ENCODE measurements at regions not wholly inside any gene's neighbourhood (a gene's known extent, or its start where the extent isn't known, plus 50 kb on each side); places are given as distances from the start of the nearest gene placed in this dataset.

GRCh38 chr7:117960351-117960750, 87.1 kb upstream of the CTTNBP2 start:
- Histone ChIP-seq H3K9me3 (ENCODE audit: control insufficient read depth in 4 of 4, low read length in 3 of 4) (no peaks in the 10 kb centered on the region), H3K4me3 (ENCODE audit: low read depth in 1 of 3, low read length in 3 of 3) (no peak overlapping the region), H3K36me3 (ENCODE audit: control insufficient read depth in 4 of 4, insufficient read depth in 3 of 4, low read depth in 1 of 4, low read length in 3 of 4) (no peaks in the 10 kb centered on the region), H3K4me1 (ENCODE audit: control insufficient read depth in 4 of 4, insufficient read depth in 4 of 4, low read length in 3 of 4) (no peaks in the 10 kb centered on the region), H3K27me3 (ENCODE audit: control insufficient read depth in 4 of 4, insufficient read depth in 4 of 4, low read length in 3 of 4) (no peaks in the 10 kb centered on the region), H3K27ac (ENCODE audit: low read depth in 1 of 2, low read length in 2 of 2) (no peak overlapping the region), H3K9ac (ENCODE audit: low read depth in 1 of 2, low read length in 2 of 2) (no peak overlapping the region)
- DNase-seq (ENCODE audit: low spot score): no peak
- TF ChIP-seq, protein P1, sequence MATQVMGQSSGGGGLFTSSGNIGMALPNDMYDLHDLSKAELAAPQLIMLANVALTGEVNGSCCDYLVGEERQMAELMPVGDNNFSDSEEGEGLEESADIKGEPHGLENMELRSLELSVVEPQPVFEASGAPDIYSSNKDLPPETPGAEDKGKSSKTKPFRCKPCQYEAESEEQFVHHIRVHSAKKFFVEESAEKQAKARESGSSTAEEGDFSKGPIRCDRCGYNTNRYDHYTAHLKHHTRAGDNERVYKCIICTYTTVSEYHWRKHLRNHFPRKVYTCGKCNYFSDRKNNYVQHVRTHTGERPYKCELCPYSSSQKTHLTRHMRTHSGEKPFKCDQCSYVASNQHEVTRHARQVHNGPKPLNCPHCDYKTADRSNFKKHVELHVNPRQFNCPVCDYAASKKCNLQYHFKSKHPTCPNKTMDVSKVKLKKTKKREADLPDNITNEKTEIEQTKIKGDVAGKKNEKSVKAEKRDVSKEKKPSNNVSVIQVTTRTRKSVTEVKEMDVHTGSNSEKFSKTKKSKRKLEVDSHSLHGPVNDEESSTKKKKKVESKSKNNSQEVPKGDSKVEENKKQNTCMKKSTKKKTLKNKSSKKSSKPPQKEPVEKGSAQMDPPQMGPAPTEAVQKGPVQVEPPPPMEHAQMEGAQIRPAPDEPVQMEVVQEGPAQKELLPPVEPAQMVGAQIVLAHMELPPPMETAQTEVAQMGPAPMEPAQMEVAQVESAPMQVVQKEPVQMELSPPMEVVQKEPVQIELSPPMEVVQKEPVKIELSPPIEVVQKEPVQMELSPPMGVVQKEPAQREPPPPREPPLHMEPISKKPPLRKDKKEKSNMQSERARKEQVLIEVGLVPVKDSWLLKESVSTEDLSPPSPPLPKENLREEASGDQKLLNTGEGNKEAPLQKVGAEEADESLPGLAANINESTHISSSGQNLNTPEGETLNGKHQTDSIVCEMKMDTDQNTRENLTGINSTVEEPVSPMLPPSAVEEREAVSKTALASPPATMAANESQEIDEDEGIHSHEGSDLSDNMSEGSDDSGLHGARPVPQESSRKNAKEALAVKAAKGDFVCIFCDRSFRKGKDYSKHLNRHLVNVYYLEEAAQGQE (IDR thresholded peaks at IDR 0.05): no peak
- TF ChIP-seq JUND (IDR thresholded peaks at IDR 0.05) (no peak), EGR1 (IDR thresholded peaks at IDR 0.05; ENCODE audit: low read depth in 2 of 2) (no peak), GABPA (IDR thresholded peaks at IDR 0.05 in 1 of 2, conservative IDR thresholded peaks at IDR 0.05 in 1 of 2) (no peak), TAF1 (conservative IDR thresholded peaks at IDR 0.05) (no peak), FOXA1 (IDR thresholded peaks at IDR 0.05) (no peak)

- no peak overlapping the region for H3K9ac ChIP-seq (ENCODE audit: low read depth in 1 of 2, low read length in 2 of 2)
- H3K36me3 ChIP-seq (ENCODE audit: control insufficient read depth in 4 of 4, insufficient read depth in 3 of 4, low read depth in 1 of 4, low read length in 3 of 4): no peaks in the 10 kb centered on the region
- DNase-seq (ENCODE audit: low spot score): no peak
- H3K4me3 ChIP-seq (ENCODE audit: low read depth in 1 of 3, low read length in 3 of 3): no peak overlapping the region
- TF ChIP-seq ZBTB33 (IDR thresholded peaks at IDR 0.05): no peak
- no peak for TF ChIP-seq YY1 (IDR thresholded peaks at IDR 0.05)
- TF ChIP-seq HNF4G (IDR thresholded peaks at IDR 0.05): no peak
- no peak for TF ChIP-seq FOXA2 (IDR thresholded peaks at IDR 0.05)
- TF ChIP-seq, protein P2, sequence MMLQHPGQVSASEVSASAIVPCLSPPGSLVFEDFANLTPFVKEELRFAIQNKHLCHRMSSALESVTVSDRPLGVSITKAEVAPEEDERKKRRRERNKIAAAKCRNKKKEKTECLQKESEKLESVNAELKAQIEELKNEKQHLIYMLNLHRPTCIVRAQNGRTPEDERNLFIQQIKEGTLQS (IDR thresholded peaks at IDR 0.05): no peak
- no peak for TF ChIP-seq GABPA (IDR thresholded peaks at IDR 0.05 in 1 of 2, conservative IDR thresholded peaks at IDR 0.05 in 1 of 2)
- TF ChIP-seq RXRA (IDR thresholded peaks at IDR 0.05): no peak
- TF ChIP-seq SP1 (IDR thresholded peaks at IDR 0.05): no peak
- TF ChIP-seq HNF4A (conservative IDR thresholded peaks at IDR 0.05): no peak
- TF ChIP-seq CTCF (IDR thresholded peaks at IDR 0.05; ENCODE audit: low read depth, low read length, missing input control): no peak
- TF ChIP-seq EGR1 (IDR thresholded peaks at IDR 0.05; ENCODE audit: low read depth in 2 of 2): no peak
- no peak for TF ChIP-seq FOXA1 (IDR thresholded peaks at IDR 0.05)
- no peak for TF ChIP-seq MAX (IDR thresholded peaks at IDR 0.05)
- no peak for TF ChIP-seq JUND (IDR thresholded peaks at IDR 0.05)
- no peak for TF ChIP-seq NR2F2 (IDR thresholded peaks at IDR 0.05)
- no peak for TF ChIP-seq TAF1 (conservative IDR thresholded peaks at IDR 0.05)
- TF ChIP-seq, protein P1 (IDR thresholded peaks at IDR 0.05): no peak
- TF ChIP-seq RAD21 (IDR thresholded peaks at IDR 0.05): no peak
- H3K27ac ChIP-seq (ENCODE audit: low read depth in 1 of 2, low read length in 2 of 2): no peak overlapping the region
- no peaks in the 10 kb centered on the region for H3K4me1 ChIP-seq (ENCODE audit: control insufficient read depth in 4 of 4, insufficient read depth in 4 of 4, low read length in 3 of 4)
- no peaks in the 10 kb centered on the region for H3K9me3 ChIP-seq (ENCODE audit: control insufficient read depth in 4 of 4, low read length in 3 of 4)
- H3K27me3 ChIP-seq (ENCODE audit: control insufficient read depth in 4 of 4, insufficient read depth in 4 of 4, low read length in 3 of 4): no peaks in the 10 kb centered on the region
- 78% methylated on average over 4 of the region's 4 CpGs for WGBS
Measured at GRCh38 chr7:117961235-117961634, 88.0 kb upstream of the CTTNBP2 start.

All from liver (tissue), 8 donors.